ENCODE measurements at regions not wholly inside any gene's neighbourhood (a gene's known extent, or its start where the extent isn't known, plus 50 kb on each side); places are given as distances from the start of the nearest gene placed in this dataset.
A peak's percentile ranks its signal among the peaks of the same experiment; 100 is the strongest.
"Not testable (repeated sequence)": the region's sequence is repeated elsewhere in the genome, so short reads cannot be mapped to it uniquely, and the experiment has no call there.

- TF ChIP-seq CTCF (tag by site-specific recombination; IDR thresholded peaks at IDR 0.05) (0 out of 2 replicates have a peak, but pooled peaks have one; percentile 21), ZNF2 (tag by site-specific recombination; IDR thresholded peaks at IDR 0.05) (no peak), ZNF48 (tag by site-specific recombination; IDR thresholded peaks at IDR 0.05) (no peak)
Measured at GRCh38 chr5:18281947-18282581, 647.8 kb downstream of the TAF11L14 start (continued).

GRCh38 chr5:18285257-18285656 lies 651.0 kb downstream of the TAF11L14 start:
- Histone ChIP-seq H3K4me1 (ENCODE audit: control insufficient read depth, insufficient read depth, low read length) (no peaks in the 10 kb centered on the region), H3K27ac (ENCODE audit: extremely low read depth, low read depth, low read length) (no peak overlapping the region), H3K4me3 (ENCODE audit: low read depth, low read length) (no peak overlapping the region), H3K36me3 (ENCODE audit: control insufficient read depth in 2 of 2, insufficient read depth in 1 of 2, low read length in 2 of 2) (no peaks in the 10 kb centered on the region), H3K9me3 (ENCODE audit: control insufficient read depth, insufficient read depth, low read depth, low read length) (no peaks in the 10 kb centered on the region)
- ChIA-PET CTCF (interaction anchor here (3.0 kb wide), 1 partner anchor 1069 kb away, joined by 13 read pairs; no protein-coding TSS in a partner anchor), POLR2A (no interaction called here)
- TF ChIP-seq PRDM2 (tag by site-specific recombination; IDR thresholded peaks at IDR 0.05; ENCODE audit: borderline replicate concordance): no peak
- no peak for TF ChIP-seq AEBP2 (tag by site-specific recombination; IDR thresholded peaks at IDR 0.05; ENCODE audit: borderline replicate concordance)
- TF ChIP-seq KLF17 (tag by site-specific recombination; IDR thresholded peaks at IDR 0.05): no peak
- TF ChIP-seq ZNF433 (tag by site-specific recombination; IDR thresholded peaks at IDR 0.05; ENCODE audit: low read depth): no peak

- H3K9me3 ChIP-seq (ENCODE audit: control insufficient read depth, insufficient read depth, low read depth, low read length): no peaks in the 10 kb centered on the region
- CTCF ChIA-PET: interaction anchor here (0.7 to 2.1 kb wide), 3 partner anchors 10 to 89 kb away, joined by 5 to 8 read pairs (median 6); no protein-coding TSS in a partner anchor
- no peaks in the 10 kb centered on the region for H3K36me3 ChIP-seq (ENCODE audit: control insufficient read depth in 2 of 2, insufficient read depth in 1 of 2, low read length in 2 of 2)
- POLR2A ChIA-PET: no interaction called here
- H3K27ac ChIP-seq (ENCODE audit: extremely low read depth, low read depth, low read length): no peak overlapping the region
- no peaks in the 10 kb centered on the region for H3K4me1 ChIP-seq (ENCODE audit: control insufficient read depth, insufficient read depth, low read length)
- H3K4me3 ChIP-seq (ENCODE audit: low read depth, low read length): no peak overlapping the region
- no peak for TF ChIP-seq ZNF555 (tag by site-specific recombination; conservative IDR thresholded peaks at IDR 0.05)
- TF ChIP-seq ZNF335 (tag by site-specific recombination; conservative IDR thresholded peaks at IDR 0.05): no peak
Measured at GRCh38 chr5:18292146-18292545, 657.9 kb downstream of the TAF11L14 start.

GRCh38 chr5:18295696-18296095 lies 661.4 kb downstream of the TAF11L14 start:
- H3K4me3 ChIP-seq (ENCODE audit: low read depth, low read length); H3K9me3 ChIP-seq (ENCODE audit: control insufficient read depth, insufficient read depth, low read depth, low read length); H3K4me1 ChIP-seq (ENCODE audit: control insufficient read depth, insufficient read depth, low read length); POLR2A ChIA-PET; H3K27ac ChIP-seq (ENCODE audit: extremely low read depth, low read depth, low read length); H3K36me3 ChIP-seq (ENCODE audit: control insufficient read depth in 2 of 2, insufficient read depth in 1 of 2, low read length in 2 of 2): not testable (repeated sequence)
- CTCF ChIA-PET: interaction anchor here (2.3 kb wide), 1 partner anchor 1080 kb away, joined by 7 read pairs; no protein-coding TSS in a partner anchor

All from HEK293 (cell line).